ENCODE measurements at regions not wholly inside any gene's neighbourhood (a gene's known extent, or its start where the extent isn't known, plus 50 kb on each side); places are given as distances from the start of the nearest gene placed in this dataset.

DNA sequence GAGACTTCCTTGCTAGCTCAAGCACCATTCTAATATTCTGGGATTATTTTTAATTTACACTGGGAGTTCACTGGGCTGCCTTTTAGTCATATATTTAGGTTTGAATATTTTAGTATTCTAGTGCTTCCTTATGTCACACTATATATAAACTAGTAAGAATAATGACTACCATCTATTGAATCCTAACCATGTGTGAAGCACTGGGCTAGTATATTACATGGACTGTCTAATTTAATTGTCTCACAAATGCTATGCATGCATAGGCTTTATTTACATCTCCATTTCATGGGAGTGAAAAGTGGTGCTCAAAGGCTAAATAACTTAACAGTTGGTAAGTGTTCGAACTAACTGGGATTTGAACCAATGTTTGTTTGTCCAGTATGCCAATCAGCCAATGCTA, 272.4 kb downstream of the RND3 start:
- TF ChIP-seq, protein P1, sequence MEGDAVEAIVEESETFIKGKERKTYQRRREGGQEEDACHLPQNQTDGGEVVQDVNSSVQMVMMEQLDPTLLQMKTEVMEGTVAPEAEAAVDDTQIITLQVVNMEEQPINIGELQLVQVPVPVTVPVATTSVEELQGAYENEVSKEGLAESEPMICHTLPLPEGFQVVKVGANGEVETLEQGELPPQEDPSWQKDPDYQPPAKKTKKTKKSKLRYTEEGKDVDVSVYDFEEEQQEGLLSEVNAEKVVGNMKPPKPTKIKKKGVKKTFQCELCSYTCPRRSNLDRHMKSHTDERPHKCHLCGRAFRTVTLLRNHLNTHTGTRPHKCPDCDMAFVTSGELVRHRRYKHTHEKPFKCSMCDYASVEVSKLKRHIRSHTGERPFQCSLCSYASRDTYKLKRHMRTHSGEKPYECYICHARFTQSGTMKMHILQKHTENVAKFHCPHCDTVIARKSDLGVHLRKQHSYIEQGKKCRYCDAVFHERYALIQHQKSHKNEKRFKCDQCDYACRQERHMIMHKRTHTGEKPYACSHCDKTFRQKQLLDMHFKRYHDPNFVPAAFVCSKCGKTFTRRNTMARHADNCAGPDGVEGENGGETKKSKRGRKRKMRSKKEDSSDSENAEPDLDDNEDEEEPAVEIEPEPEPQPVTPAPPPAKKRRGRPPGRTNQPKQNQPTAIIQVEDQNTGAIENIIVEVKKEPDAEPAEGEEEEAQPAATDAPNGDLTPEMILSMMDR (IDR thresholded peaks at IDR 0.05): no peak
- TF ChIP-seq EP300 (IDR thresholded peaks at IDR 0.05): no peak

Data from suprapubic skin (tissue), 3 donors.